ENCODE measurements at regions not wholly inside any gene's neighbourhood (a gene's known extent, or its start where the extent isn't known, plus 50 kb on each side); places are given as distances from the start of the nearest gene placed in this dataset.

GRCh38 chr6:27154696-27155095, 92.8 kb upstream of the PRSS16 start:
- TF ChIP-seq NR3C1 (IDR thresholded peaks at IDR 0.05) = no peak
- TF ChIP-seq POLR2A (IDR thresholded peaks at IDR 0.05; ENCODE audit: low read length) = no peak
- no peak for TF ChIP-seq BHLHE40 (IDR thresholded peaks at IDR 0.05; ENCODE audit: low read depth, low read length)
- no peak for TF ChIP-seq RFX5 (IDR thresholded peaks at IDR 0.05)

Measured in A549 (cell line).